ENCODE measurements at regions not wholly inside any gene's neighbourhood (a gene's known extent, or its start where the extent isn't known, plus 50 kb on each side); places are given as distances from the start of the nearest gene placed in this dataset.

GRCh38 chr6:84525907-84526306 is 238.5 kb downstream of the TBX18 start:
- no peak for DNase-seq (ENCODE audit: low read depth, low spot score)

GRCh38 chr6:84524636-84525035 is 239.8 kb downstream of the TBX18 start:
- DNase-seq (ENCODE audit: low read depth, low spot score), result no peak

DNA sequence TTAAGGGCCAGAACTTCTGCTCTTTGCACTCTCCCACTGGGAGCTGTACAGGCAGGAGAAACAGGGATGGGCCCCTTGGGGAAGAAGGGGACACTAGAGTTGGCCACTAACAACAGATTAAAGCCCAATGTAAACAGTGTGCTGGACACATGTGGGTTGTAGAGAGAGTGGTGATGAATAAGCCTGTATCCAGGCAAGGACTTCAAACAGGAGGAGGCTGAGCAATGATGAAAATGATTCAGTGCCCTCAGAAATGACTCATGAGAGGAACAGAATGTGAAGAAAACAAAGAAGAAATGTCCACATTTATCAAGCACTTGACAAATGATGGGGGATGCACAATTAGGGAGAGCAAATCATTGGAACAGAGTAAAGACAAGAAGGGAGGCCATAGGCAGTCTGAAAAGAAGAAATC is 242.3 kb downstream of the TBX18 start:
- peak; percentile 79 for DNase-seq (ENCODE audit: low read depth, low spot score)

DNA sequence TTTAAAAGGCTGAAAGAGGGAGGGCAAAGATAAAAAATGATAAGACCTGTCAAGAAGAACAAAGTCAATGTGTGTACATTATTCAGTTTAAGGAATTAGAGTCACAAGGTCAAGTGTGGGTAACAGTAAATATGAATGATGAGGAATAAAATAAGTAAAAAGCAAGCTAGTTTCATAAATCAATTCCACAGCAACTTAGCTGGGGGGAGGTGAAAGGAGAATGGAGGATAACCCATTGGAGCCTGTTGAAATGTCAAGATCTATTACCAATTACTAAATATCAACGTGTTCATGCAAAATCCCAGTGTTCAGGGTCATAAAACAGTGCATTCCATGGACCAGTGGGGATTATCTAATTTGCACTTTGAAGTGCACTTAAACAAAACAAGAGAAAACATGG is 242.9 kb downstream of the TBX18 start:
- DNase-seq (ENCODE audit: low read depth, low spot score), result no peak

DNA sequence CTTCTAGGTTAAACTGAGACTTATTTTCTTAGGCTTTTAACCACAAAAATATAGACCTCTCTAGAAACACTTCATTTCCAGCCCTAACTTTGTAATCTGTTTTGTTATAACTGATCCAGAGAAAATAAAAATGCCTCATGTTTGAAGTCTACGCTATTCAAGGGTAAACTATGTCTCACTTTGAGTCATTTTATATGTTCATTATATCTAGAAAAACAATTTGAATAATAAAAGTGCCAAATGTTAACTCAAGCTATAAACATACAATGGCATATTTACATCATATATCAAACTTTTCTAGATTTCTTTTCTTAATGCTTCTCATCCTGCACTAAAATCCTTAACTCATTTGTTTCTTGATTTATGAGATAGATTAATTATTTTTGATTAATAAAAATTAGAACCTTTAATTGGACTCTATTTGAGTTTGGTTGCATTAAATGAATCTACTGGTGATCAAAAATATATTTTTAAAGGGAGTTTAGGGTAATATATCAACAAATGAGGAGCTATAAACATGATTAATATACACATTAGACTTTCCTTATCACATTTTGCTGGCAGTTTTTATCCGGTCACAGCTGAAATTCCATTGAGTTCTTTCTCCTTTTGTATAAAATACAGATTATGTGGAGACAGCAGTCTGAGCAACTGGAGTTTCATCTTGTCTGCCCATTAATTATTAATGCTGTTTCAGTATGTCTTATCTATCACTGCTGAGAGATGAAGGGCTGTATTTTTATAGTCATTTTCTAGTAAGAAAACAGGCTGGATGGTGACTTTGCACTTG is 246.5 kb downstream of the TBX18 start:
- DNase-seq (ENCODE audit: low read depth, low spot score), result no peak

GRCh38 chr6:84516154-84516553 is 248.2 kb downstream of the TBX18 start:
- no peak for DNase-seq (ENCODE audit: low read depth, low spot score)

DNA sequence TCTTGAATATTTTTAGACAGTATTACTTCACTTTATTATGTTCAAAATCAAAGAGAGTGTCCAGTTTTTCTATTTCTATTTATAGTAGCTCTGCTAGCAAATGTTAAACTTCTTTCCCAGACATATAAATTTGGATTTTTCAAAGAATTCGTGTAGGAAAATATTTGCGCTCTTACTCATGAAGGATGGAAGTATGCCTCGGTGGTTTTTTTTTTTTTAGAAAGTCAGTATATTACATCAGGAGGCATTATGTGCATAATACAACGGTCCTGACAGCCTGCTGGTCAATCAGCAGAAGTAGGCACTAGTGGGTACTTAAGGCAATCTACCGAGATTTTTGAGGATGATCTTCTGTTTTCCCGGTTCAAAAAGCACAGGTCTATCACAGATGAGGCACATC is 249.3 kb downstream of the TBX18 start:
- DNase-seq (ENCODE audit: low read depth, low spot score), result no peak

DNA sequence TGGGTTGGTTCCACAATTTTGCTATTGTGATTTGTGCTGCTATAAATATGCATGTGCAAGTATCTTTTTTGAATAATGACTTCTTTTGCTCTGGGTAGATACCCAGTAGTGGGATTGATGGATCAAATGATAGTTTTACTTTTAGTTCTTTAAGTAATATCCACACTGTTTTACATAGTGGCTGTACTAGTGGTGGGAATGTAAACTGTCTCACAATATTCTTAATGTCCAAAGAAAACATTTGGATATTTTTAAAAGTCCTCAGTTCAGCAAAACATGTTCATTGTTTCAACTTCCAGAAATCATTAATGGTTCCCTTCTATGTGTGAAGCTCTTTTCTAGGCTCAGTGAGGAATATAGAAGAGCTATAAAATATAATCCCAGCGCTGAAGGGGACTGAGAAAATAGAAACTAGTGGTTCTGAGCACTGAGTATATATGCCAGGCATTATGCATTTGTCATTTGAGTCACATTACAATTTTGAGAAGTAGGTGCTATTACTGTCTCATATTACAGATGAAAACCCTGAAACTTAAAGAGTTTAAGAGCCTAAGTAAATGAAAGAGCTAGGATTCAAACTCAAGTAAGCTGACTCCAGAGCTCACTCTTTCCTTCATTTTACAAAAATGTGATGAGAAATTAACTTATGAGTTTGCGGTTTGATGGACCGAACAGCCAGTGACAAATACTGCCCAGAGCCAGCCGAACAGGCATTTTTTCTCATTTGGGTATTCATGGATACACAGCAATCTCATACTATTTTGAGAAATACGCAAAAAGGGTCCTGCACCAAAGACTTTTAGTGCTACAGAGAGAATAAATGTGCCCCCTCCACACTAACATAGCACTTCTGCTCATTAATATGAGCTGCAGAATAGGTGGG is 250.1 kb downstream of the TBX18 start:
- DNase-seq (ENCODE audit: low read depth, low spot score), result no peak

DNA sequence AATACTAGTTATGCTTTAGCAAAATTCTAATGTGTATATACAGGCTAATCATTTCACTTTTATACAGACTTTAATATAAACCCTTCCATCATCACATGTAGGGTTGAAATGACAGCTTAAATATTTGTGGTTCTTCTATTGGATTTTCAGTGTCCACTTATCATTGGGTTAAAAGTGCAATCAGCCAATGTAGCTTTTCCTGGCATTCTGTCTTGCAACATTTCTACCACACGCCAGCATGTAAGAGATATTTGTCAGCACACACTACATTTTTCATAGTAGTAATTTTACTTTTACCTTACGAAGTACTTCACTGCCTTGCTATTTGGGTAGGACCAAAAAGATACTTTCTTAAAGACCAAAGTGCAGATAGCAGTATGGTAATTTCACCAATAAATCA is 252.0 kb downstream of the TBX18 start:
- DNase-seq (ENCODE audit: low read depth, low spot score), result no peak

- no peak for DNase-seq (ENCODE audit: low read depth, low spot score)
Observed at GRCh38 chr6:84511929-84512328, 252.5 kb downstream of the TBX18 start.

DNA sequence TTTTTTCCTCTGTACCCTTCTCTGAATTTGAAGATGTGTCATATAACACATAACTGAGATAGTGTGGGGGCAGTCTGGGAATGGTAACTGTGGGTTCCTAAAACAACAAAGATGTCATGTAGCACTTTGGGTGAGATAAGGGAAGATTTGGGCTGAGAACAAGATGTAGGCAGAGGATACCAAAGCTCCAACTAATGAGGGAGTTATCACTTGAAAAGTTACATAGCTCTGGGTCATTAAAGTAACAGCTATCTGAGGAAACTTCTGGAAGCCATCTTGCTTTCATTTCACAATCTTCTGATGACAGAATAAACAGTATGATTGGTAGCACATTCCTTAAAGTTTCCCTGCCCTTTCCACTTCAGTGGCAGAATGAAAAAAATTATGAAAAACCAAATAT is 255.4 kb downstream of the TBX18 start:
- no peak for DNase-seq (ENCODE audit: low read depth, low spot score)

- DNase-seq (ENCODE audit: low read depth, low spot score), result no peak
Observed at GRCh38 chr6:84508334-84508733, 256.1 kb downstream of the TBX18 start.

DNA sequence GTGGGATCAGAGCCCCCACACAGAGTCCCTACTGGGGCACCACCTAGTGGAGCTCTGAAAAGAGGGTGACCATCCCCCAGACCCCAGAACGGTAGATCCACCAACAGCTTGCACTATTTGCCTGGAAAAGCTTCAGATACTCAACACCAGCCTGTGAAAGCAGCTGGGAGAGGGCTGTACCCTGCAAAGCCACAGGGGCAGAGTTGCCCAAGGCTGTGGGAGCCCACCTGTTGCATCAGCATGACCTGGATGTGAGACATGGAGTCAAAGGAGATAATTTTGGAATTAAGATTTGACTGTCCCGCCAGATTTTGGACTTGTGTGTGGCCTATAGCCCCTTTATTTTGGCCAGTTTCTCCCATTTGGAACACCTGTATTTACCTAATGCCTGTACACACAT is 260.4 kb downstream of the TBX18 start:
- no peak for DNase-seq (ENCODE audit: low read depth, low spot score)

DNA sequence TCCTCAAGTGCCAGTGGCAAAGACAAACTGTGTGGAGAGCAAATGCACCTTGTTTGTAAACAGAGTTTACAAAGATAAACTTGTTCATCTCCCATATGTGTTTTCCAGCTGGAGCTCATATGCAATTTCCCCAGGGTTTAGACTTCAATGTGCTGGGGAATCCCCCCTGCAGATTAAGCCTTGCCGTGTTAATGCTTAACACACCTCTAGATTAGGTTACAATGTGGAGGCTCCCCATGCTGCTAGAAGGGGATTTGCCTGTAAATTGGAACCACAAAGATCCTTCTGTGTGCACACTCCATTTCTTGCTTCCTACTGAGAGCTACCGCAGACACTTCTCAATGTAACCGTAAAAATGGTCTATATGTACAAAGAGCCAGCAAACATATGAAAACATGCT is 263.1 kb downstream of the TBX18 start:
- no peak for DNase-seq (ENCODE audit: low read depth, low spot score)

DNA sequence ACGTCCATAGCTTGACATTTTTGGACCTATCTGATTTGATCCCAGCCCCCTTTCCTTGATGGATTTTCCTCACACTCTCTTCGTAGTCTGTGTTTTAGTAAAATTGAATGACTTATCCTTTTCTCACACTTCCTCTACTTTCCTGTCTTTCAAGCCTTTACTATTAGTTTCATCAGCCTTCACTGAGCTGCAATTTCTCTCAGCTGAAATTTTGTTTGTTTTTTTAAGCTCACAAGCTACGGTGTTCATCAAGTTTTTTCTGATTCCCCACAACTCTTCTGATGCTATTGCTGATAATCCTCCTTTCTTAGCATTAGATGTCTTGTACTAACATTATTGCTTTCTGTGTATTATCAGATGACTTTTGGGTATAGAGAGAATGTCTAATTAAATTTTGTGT is 263.7 kb downstream of the TBX18 start:
- no peak for DNase-seq (ENCODE audit: low read depth, low spot score)

GRCh38 chr6:84498905-84499304 is 265.5 kb downstream of the TBX18 start:
- DNase-seq (ENCODE audit: low read depth, low spot score), result peak; percentile 10

- peak; percentile 12 for DNase-seq (ENCODE audit: low read depth, low spot score)
Observed at GRCh38 chr6:84492241-84493165, 265.1 kb upstream of the CEP162 start.

DNA sequence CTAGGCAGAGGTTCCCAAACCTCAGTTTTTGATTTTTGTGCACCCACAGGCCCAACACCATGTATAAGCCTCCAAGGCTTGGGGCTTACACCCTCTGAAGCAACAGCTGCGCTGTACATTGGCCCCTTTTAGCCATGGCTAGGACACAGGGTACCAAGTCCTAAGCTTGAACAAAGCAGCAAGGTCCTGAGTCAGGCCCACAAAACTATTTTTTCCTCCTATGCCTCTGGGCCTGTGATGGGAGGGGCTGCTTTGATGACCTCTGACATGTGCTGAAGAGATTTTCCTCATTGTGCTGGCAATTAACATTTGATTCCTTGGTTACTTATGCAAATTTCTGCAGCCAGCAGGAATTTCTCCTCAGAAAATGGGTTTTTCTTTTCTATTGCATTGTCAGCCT is 262.2 kb upstream of the CEP162 start:
- no peak for DNase-seq (ENCODE audit: low read depth, low spot score)

DNA sequence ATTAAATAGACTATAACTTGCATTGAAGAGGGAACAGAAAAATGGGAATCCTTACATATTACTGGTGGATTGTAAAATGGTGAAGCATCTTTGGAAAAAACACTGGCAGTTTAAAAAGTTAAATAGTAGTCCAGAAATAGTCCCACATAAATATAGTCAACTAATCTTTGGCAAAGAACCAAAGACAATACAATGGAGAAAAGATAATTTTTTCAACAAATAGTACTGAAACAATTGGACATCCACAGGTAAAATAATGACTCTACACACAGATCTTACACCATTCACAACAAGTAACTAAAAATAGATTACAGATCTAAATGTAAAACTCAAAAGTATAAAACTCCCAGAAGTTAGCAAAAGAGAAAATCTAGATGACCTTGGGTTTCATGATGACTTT is 259.1 kb upstream of the CEP162 start:
- DNase-seq (ENCODE audit: low read depth, low spot score), result no peak

DNA sequence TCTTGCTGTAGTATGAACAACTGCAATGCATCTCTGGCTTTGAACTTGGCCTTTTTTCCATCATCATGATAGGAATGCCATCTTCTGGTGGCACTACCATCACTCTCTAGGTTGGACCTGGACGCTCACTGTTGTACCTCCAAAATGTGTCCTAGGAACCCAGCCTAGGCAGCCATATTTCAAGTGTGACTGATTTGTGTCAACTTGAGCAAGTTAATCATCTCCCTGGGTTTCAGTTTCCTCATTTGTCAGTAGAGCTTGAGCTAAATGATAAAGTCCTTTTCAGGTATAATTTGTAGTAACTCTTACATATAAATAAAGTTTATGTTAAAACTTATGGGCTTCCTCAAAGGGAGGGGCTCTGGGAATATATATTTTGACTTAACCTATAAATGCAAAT is 241.7 kb upstream of the CEP162 start:
- DNase-seq (ENCODE audit: low read depth, low spot score), result no peak

GRCh38 chr6:84467296-84467695 is 239.9 kb upstream of the CEP162 start:
- no peak for DNase-seq (ENCODE audit: low read depth, low spot score)

DNA sequence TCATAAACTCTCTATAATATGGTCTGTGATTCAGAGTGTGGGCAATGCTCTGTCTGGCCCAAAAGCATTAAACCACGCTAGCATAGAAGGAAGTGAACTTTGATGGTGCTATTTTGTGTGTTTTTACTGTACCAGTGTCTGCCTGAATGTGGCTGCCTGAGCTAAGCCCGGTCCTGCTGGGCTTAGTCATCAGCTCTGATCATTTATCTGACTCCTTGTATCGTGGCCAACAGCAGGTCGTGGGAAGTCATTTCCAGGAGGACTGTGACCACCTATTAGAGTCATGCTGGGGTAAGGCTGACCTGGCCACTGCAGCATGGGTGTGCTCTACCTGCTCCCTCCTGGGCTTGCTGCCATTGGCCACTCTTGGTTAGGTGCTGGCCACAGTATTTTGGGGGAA is 239.1 kb upstream of the CEP162 start:
- peak; percentile 41 for DNase-seq (ENCODE audit: low read depth, low spot score)

All from smooth muscle cell of the brain vasculature (primary cell).